Keratinocyte (primary cell): ENCODE measurements at regions not wholly inside any gene's neighbourhood (a gene's known extent, or its start where the extent isn't known, plus 50 kb on each side); places are given as distances from the start of the nearest gene placed in this dataset.

Experiments used
- EZH2 ChIP-seq: IDR thresholded peaks from one replicate; pipeline ENCODE4 v1.6.1; 2012; ENCODE audit warnings: inconsistent platforms, mild to moderate bottlenecking, low read length, moderate library complexity
- TF ChIP-seq, protein P1 (sequence below), 3 experiments: IDR thresholded peaks in 1 of 3; conservative IDR thresholded peaks in 1 of 3; optimal IDR thresholded peaks in 1 of 3; 2 replicates in 2 of 3; 3 replicates in 1 of 3; pipeline versions ENCODE3 to v1.5.1; 2011; ENCODE audit warnings: low read length in 3 of 3, mild to moderate bottlenecking in 3 of 3, moderate library complexity in 2 of 3, control low read depth in 1 of 3, inconsistent platforms in 1 of 3; ENCODE audit not compliant: insufficient read depth in 2 of 3; ENCODE audit errors: extremely low read depth in 1 of 3

DNA sequence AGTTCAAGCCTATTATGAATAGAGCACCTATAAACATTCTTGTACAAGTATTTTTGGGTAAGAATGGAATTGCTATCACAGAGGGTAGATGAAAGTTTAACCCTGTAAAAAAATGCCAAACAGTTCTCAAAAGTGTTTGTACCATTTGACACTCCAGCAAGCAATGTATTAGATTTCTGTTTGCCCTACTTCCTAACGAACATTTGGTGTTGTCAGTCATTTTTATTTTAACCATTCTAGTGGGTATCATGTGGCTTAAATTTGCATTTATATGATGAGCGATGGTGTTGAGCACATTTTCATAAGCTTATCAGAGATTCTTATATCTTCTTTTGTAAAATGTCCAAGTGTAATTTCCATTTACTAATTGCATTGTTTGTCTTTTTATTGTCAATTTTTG, 608.2 kb upstream of the ACVR2A start:
- TF ChIP-seq, protein P1, sequence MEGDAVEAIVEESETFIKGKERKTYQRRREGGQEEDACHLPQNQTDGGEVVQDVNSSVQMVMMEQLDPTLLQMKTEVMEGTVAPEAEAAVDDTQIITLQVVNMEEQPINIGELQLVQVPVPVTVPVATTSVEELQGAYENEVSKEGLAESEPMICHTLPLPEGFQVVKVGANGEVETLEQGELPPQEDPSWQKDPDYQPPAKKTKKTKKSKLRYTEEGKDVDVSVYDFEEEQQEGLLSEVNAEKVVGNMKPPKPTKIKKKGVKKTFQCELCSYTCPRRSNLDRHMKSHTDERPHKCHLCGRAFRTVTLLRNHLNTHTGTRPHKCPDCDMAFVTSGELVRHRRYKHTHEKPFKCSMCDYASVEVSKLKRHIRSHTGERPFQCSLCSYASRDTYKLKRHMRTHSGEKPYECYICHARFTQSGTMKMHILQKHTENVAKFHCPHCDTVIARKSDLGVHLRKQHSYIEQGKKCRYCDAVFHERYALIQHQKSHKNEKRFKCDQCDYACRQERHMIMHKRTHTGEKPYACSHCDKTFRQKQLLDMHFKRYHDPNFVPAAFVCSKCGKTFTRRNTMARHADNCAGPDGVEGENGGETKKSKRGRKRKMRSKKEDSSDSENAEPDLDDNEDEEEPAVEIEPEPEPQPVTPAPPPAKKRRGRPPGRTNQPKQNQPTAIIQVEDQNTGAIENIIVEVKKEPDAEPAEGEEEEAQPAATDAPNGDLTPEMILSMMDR (optimal IDR thresholded peaks at IDR 0.05 in 1 of 3, IDR thresholded peaks at IDR 0.05 in 1 of 3, conservative IDR thresholded peaks at IDR 0.05 in 1 of 3; ENCODE audit: extremely low read depth in 1 of 3, insufficient read depth in 2 of 3, low read length in 3 of 3), result no peak
- TF ChIP-seq EZH2, result no peak
